HG03064 (cell line): ENCODE measurements at regions not wholly inside any gene's neighbourhood (a gene's known extent, or its start where the extent isn't known, plus 50 kb on each side); places are given as distances from the start of the nearest gene placed in this dataset.

ENCODE experiments used
- ATAC-seq: cut with Tn5 transposase; IDR thresholded peaks from one replicate; pipeline ENCODE4 v1.9.1; 2021; ENCODE audit warnings: low read depth; ENCODE audit not compliant: unreplicated experiment

GRCh38 chr17:79506150-79506870 is 104.5 kb downstream of the RBFOX3 start:
- ATAC-seq = no peak

- ATAC-seq = no peak
Observed at GRCh38 chr17:79505199-79505598, 105.7 kb downstream of the RBFOX3 start.

DNA sequence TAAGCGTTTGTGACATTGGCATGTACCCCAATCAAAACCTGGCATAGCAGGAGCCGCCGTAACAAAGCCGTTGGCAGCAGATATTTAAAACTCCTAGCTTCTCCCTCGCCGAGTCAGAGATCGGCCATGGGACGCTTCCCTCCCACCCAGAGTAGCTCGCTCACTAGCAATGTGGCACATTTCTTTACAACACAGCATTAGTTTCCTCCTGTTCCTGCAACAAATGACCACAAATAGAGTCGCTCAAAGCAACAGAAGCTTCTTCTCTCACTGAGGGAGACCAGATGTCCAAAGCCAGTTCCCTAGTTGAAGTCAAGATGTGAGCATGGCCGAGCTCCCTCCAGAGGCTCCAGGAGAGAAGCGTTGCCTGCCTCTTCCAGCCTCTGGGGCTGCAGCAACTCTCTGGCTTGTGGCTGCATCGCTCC is 106.7 kb downstream of the RBFOX3 start:
- ATAC-seq = no peak

DNA sequence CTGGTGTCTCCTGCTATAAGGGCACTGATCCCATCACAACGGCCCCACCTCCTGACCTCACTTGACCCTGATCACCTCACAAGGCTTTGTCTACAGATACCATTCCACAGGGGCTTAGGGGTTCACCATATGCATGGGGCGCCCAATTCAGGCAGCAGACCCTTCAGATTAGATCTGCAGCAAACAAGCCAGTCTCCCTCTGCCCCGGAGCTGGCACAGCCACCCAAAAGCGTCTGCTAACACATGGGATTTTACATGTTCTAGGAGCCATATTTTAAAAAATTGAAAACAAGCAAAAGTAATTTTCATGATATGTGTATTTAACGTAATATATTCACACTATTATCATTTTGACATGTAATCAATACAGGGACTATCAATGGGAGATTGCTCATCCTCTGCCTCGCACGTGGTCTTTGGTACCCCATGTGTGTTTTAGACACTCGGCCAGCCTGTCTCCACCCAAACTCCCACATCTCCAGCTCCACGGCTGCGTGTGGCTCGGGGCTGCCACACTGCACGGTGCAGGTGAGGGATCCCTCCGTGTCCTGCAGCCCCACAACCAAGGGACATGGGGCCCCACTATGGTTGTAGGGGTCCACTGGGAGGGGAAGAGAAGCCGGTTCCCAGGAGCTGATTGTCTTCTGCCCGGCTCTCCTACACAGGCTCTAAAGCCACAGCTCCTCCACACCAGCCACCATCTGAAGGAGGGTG is 107.6 kb downstream of the RBFOX3 start:
- ATAC-seq = no peak

DNA sequence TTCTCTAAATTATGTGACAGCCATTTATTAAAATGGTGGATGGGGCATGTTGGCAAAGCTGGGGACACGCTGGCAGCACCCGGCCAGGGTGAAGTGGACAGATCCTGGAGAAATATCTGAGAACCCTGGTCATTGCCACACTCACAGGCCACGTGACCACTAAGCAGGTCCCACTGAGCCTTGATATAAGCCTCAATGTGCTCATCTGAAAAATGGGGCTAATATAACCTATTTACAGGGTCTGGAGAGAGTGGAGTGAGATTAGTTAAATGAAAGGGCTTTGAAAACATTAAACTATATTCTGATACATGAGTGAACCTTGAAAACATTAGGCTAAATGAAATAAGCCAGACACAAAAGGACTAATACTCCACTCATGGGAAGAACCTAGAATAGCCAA is 108.9 kb downstream of the RBFOX3 start:
- ATAC-seq = no peak

GRCh38 chr17:79500745-79501618 is 109.9 kb downstream of the RBFOX3 start:
- ATAC-seq = no peak

GRCh38 chr17:79498854-79499253 is 112.0 kb downstream of the RBFOX3 start:
- no peak for ATAC-seq

DNA sequence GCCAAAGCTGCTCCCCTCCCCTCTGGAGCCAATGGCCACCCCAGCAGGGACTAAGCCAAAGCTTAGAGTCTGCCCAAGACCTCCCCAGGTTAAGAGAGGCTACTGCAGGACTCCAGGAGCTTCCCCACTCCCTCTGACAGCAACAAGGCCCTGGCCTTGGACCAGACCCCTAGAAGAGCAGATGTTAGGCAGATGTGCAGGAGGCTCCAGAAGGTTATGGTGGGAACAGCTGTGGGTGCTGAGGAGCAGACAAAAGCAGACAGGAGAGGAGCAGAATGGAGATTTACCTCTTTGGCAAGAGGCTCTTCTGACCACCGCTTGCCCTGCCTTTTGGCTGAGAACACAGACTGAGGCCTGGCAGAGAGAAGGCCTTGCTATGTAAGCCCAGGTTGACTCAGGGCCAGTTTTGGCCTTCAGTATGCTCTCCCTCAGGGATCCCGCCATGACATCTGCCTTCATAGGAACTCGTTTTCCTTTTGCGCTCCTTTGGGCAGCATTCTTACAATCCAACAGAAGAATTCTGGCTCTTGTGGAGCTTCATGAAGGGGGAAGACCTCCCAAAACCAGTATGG is 113.0 kb downstream of the RBFOX3 start:
- ATAC-seq = no peak

DNA sequence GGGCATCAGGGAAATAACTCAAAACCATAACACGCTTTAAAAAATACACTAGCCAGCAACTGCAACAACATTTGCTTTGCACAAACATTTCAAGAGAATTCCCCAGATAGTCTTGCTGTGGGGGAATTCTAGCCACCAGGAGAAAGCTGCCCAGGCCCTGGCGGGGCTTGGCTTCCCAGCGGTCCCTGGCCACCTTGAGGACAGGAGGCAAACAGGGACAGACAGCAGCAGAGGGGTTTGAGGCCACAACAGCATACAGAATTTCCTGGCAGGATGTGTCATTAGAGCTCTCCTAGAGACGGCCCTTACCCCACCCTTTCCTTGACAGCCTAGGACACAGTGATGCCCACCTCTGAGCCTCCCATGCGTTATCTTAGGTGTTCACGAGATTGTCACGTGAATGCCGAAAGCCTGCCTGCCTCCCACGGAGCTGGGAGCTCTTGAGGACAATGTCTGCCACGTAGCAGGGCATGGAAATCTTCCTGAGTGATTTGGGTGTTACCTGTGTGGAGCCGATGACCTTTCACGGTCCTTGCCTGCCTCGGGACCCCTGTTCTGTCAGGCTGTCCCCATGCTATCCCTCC is 114.3 kb downstream of the RBFOX3 start:
- no peak for ATAC-seq

DNA sequence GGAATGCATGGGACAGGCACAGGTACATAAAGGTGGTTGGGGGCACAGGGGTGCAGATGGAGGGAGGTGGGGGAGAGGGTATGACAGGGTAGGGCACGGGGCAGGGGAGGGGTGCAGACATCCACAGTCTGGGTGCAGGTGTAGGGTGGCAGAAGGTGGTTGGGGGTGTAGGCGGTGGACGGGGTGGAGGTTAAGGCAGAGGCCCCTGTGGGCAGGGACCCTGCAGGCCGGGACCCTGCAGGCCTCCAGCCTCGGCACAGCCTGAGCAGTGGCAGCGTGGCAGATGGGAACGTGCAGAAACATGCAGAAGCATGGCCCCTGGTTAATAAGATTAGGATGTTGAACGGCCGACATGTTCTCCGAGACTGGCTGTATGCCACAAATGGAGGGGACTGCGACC is 115.2 kb downstream of the RBFOX3 start:
- no peak for ATAC-seq

GRCh38 chr17:79491006-79491405 is 119.8 kb downstream of the RBFOX3 start:
- no peak for ATAC-seq

DNA sequence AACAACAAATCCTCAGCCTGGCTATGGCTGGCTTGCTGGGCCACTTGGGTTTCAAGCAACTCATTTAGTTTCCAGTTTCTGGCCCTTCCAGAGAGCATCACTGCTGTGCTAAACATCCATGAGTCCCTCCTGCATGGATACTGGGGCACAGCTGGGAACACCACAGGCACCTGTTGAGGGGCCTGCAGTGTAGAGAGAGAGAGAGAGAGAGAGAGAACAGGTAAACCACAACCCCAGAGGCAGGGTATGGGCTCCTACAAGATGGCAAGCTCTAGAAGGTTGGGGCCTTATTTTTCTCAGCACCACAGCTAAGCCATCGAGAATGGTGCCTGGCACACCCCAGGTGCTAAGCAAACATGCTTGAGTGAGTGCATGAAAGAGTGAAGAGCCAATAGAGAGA is 120.3 kb downstream of the RBFOX3 start:
- no peak for ATAC-seq

GRCh38 chr17:79487149-79487548 is 123.7 kb downstream of the RBFOX3 start:
- ATAC-seq = no peak

GRCh38 chr17:79485991-79486390 is 124.9 kb downstream of the RBFOX3 start:
- no peak for ATAC-seq

- no peak for ATAC-seq
Observed at GRCh38 chr17:79485419-79485985, 125.3 kb downstream of the RBFOX3 start.

GRCh38 chr17:79484600-79485418 is 126.0 kb downstream of the RBFOX3 start:
- no peak for ATAC-seq

GRCh38 chr17:79483842-79484241 is 127.0 kb downstream of the RBFOX3 start:
- no peak for ATAC-seq

DNA sequence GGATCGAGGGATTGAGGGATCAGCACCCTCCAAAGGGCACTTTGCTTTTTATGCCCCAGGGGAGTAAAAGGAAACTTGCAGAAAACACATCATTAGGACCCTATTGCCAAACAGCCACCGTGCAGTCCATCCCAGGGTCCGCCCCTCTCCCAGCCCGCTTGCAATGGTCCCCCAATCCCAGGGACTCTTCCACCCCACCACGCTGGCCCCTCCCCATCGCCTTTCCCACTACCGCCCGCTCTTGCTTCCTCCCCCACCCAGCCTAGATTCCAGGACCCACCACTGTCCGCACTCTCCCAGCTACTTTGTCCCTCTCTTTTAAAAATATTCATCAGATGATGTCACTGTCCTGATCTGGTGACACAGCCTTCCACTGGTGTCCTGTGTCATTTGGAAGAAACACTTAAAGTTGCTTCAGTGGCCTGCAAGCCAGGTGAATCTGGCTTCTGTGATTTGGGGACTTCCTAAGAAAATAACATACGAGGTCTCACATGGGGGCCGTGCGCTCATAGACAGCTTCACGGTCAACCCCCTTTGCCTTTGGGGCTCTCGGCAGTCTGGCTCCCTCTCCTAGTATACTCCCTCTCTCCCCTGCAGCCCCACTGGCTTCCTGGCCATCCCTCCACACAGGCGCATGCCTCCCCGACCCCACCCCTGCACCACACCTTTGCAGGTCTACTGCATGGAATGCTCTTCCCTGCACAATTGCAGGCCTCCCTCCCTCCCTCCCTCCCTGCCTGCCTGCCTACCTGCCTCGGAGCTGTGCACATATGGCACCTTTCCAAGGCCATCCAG is 127.9 kb downstream of the RBFOX3 start:
- no peak for ATAC-seq

GRCh38 chr17:79479876-79480275 is 131.0 kb downstream of the RBFOX3 start:
- no peak for ATAC-seq
